ENCODE measurements at regions not wholly inside any gene's neighbourhood (a gene's known extent, or its start where the extent isn't known, plus 50 kb on each side); places are given as distances from the start of the nearest gene placed in this dataset.
"Not testable (repeated sequence)": the region's sequence is repeated elsewhere in the genome, so short reads cannot be mapped to it uniquely, and the experiment has no call there.

- DNase-seq, result no peak
Measured at GRCh38 chr11:69869311-69869939, 50.2 kb upstream of the FGF3 start.

GRCh38 chr11:69870766-69871165 lies 51.5 kb upstream of the FGF3 start:
- DNase-seq, result no peak

- no peak for DNase-seq
Measured at GRCh38 chr11:69873166-69874077, 54.2 kb upstream of the FGF3 start.

GRCh38 chr11:69874178-69874983 lies 55.2 kb upstream of the FGF3 start:
- no peak for DNase-seq

GRCh38 chr11:69874984-69875624 lies 55.9 kb upstream of the FGF3 start:
- no peak for DNase-seq

- DNase-seq, result no peak
Measured at GRCh38 chr11:69876013-69876412, 56.8 kb upstream of the FGF3 start.

- DNase-seq, result no peak
Measured at GRCh38 chr11:69877235-69877634, 58.0 kb upstream of the FGF3 start.

GRCh38 chr11:69877704-69878103 lies 58.5 kb upstream of the FGF3 start:
- DNase-seq, result not testable (repeated sequence)

- DNase-seq, result no peak
Measured at GRCh38 chr11:69878144-69878883, 59.1 kb upstream of the FGF3 start.

GRCh38 chr11:69878927-69879728 lies 59.9 kb upstream of the FGF3 start:
- DNase-seq, result no peak

GRCh38 chr11:69879729-69880005 lies 60.5 kb upstream of the FGF3 start:
- no peak for DNase-seq

- no peak for DNase-seq
Measured at GRCh38 chr11:69880041-69880825, 61.0 kb upstream of the FGF3 start.

- no peak for DNase-seq
Measured at GRCh38 chr11:69880826-69881445, 61.7 kb upstream of the FGF3 start.

GRCh38 chr11:69881467-69882269 lies 62.5 kb upstream of the FGF3 start:
- no peak for DNase-seq

GRCh38 chr11:69882270-69882608 lies 63.0 kb upstream of the FGF3 start:
- no peak for DNase-seq

GRCh38 chr11:69883292-69884255 lies 64.4 kb upstream of the FGF3 start:
- no peak for DNase-seq

- no peak for DNase-seq
Measured at GRCh38 chr11:69884286-69884685, 65.1 kb upstream of the FGF3 start.

- DNase-seq, result no peak
Measured at GRCh38 chr11:69884751-69885150, 65.5 kb upstream of the FGF3 start.
